GM12878 (cell line): ENCODE measurements at regions not wholly inside any gene's neighbourhood (a gene's known extent, or its start where the extent isn't known, plus 50 kb on each side); places are given as distances from the start of the nearest gene placed in this dataset.

ENCODE experiments used
- ATAC-seq: fragments of 200-7000 bp; cut with Tn5 transposase; 3 replicates; pipeline ENCODE4 v1.9.1; 2020; ENCODE audit warnings: mild to moderate bottlenecking, moderate library complexity
- BruUV-seq: library from RNA; stranded (reverse); fragments of 400-500 nt; replicated peaks from 2 replicates; lab custom pipeline; 2021; lab: Mats Ljungman, UMichigan
- CTCF ChIA-PET: fragments of 300-600 bp; sonication (Branson Sonifier 250); formaldehyde crosslinking; extraction: SDS; loops from one replicate; lab custom pipeline; 2021; ENCODE audit warnings: inconsistent platforms; lab: Yijun Ruan, JAX
- POLR2A ChIA-PET: fragments of 350-600 bp; formaldehyde crosslinking; extraction: SDS; loops from one replicate; lab custom pipeline; 2021; ENCODE audit warnings: inconsistent platforms; lab: Charles Lee
- RAD21 ChIA-PET: fragments of 300-600 bp; sonication (Branson Sonifier 250); formaldehyde crosslinking; loops from one replicate; lab custom pipeline; 2023; ENCODE audit warnings: antibody characterized with exemption; ENCODE audit not compliant: unreplicated experiment; lab: Charles Lee
- SMC1A ChIA-PET: fragments of 300-600 bp; sonication (Branson Sonifier 250); formaldehyde crosslinking; loops from one replicate; lab custom pipeline; 2023; ENCODE audit not compliant: unreplicated experiment, uncharacterized antibody; lab: Charles Lee
- DNase-seq: peaks from one replicate; pipeline ENCODE4 v3.0.0-alpha.2; 2011; ENCODE audit warnings: low read depth, low spot score
- FAIRE-seq: peaks from 3 replicates; lab custom pipeline; 2011; peaks lifted over from hg19 to GRCh38; lab: Jason Lieb, UNC
- H2AFZ ChIP-seq: 2 replicates; pipeline ENCODE4 v1.6.0; 2011; ENCODE audit warnings: low read depth, low read length, control low read depth; ENCODE audit not compliant: control insufficient read depth
- H3K27ac ChIP-seq: 2 replicates; pipeline ENCODE4 v1.5.1; 2011; ENCODE audit warnings: control low read depth; ENCODE audit not compliant: control insufficient read depth, insufficient read depth
- H3K27me3 ChIP-seq, 2 experiments: replicated peaks in 1 of 2; 2 replicates each; pipeline versions ENCODE4 v1.6.0 to v1.6.1; 2011; ENCODE audit warnings: low read length in 1 of 2; ENCODE audit not compliant: control insufficient read depth in 2 of 2, insufficient read depth in 2 of 2
- H3K36me3 ChIP-seq, 2 experiments: 2 replicates each; pipeline ENCODE4 v1.5.1; 2011; ENCODE audit warnings: low read length in 1 of 2; ENCODE audit not compliant: control insufficient read depth in 2 of 2, insufficient read depth in 2 of 2
- H3K4me1 ChIP-seq: 2 replicates; pipeline ENCODE4 v1.6.1; 2011; ENCODE audit warnings: mild to moderate bottlenecking, low read length, moderate library complexity, mixed read lengths; ENCODE audit not compliant: control insufficient read depth, insufficient read depth
- H3K4me2 ChIP-seq: 2 replicates; pipeline ENCODE4 v1.6.0; 2011; ENCODE audit warnings: control low read depth; ENCODE audit not compliant: control insufficient read depth, insufficient read depth
- H3K4me3 ChIP-seq: fragments of 200-600 bp; sonication (generic); 2 replicates; pipeline ENCODE4 v1.5.1; 2016
- H3K79me2 ChIP-seq: 2 replicates; pipeline ENCODE4 v1.6.0; 2011; ENCODE audit warnings: low read length; ENCODE audit not compliant: control insufficient read depth, insufficient read depth
- H3K9ac ChIP-seq: 2 replicates; pipeline ENCODE4 v1.8.0; 2011; ENCODE audit warnings: low read length, control low read depth, mixed read lengths; ENCODE audit not compliant: control insufficient read depth, insufficient read depth
- H3K9me3 ChIP-seq: replicated peaks from 3 replicates; pipeline ENCODE4 v1.5.1; 2011; ENCODE audit warnings: mild to moderate bottlenecking, low read length; ENCODE audit not compliant: control insufficient read depth, insufficient read depth
- H4K20me1 ChIP-seq: 2 replicates; pipeline ENCODE4 v1.6.0; 2011; ENCODE audit not compliant: control insufficient read depth, insufficient read depth
- HSF1 ChIP-seq: fragments of 150-350 bp; IDR thresholded peaks from 2 replicates; pipeline ENCODE4 v1.6.1; 2014; ENCODE audit warnings: mild to moderate bottlenecking, low read depth, low read length
- IRF4 ChIP-seq: IDR thresholded peaks from 2 replicates; pipeline ENCODE4 v1.6.1; 2011; ENCODE audit warnings: low read depth, low read length
- NKRF ChIP-seq: fragments of 450-650 bp; conservative IDR thresholded peaks from 2 replicates; pipeline ENCODE4 v1.6.1; 2017; ENCODE audit warnings: mild to moderate bottlenecking, moderate library complexity
- PKNOX1 ChIP-seq: fragments of 450-650 bp; IDR thresholded peaks from 2 replicates; pipeline ENCODE4 v1.6.1; 2016; ENCODE audit warnings: mild to moderate bottlenecking
- PML ChIP-seq: IDR thresholded peaks from 2 replicates; pipeline ENCODE4 v1.6.1; 2012; ENCODE audit warnings: low read length, inconsistent platforms
- SIN3A ChIP-seq: IDR thresholded peaks from 2 replicates; pipeline ENCODE4 v1.6.1; 2012; ENCODE audit warnings: low read depth, low read length, improper control_type of control experiment
- ZBTB11 ChIP-seq: fragments of 450-650 bp; formaldehyde crosslinking; IDR thresholded peaks from 2 replicates; pipeline ENCODE4 v1.5.0; 2022; ENCODE audit warnings: mild to moderate bottlenecking, missing genetic modification characterization
- ZBTB40 ChIP-seq: fragments of 450-650 bp; IDR thresholded peaks from 2 replicates; pipeline ENCODE4 v1.6.1; 2016; ENCODE audit warnings: mild to moderate bottlenecking, moderate library complexity, borderline replicate concordance
- WGBS: methylation state at CpG from one replicate; pipeline ENCODE4 v1.1.6; 2016; ENCODE audit warnings: low lambda C conversion rate; ENCODE audit not compliant: insufficient replicate concordance, insufficient coverage; ENCODE audit errors: missing lambda C conversion rate; 5-methylcytosine and 5-hydroxymethylcytosine counted together
- in situ Hi-C: fragments of 300-500 bp; cut with MboI; formaldehyde crosslinking; loops from 9 replicates; pipeline ENCODE4 v1.14.3; 2018; ENCODE audit warnings: mixed read lengths
- intact Hi-C: fragments of 100-400 bp; cut with micrococcal nuclease; formaldehyde crosslinking; loops from one replicate; pipeline ENCODE4 v1.14.2; 2022; ENCODE audit not compliant: unreplicated experiment

GRCh38 chr10:44850356-44850934 lies 60.7 kb upstream of the TMEM72 start:
- 15% methylated on average over 8 of the region's 8 CpGs for WGBS
- ATAC-seq (no peak), DNase-seq (no peak), FAIRE-seq (no peak)
- POLR2A ChIA-PET: no interaction called here
- Histone ChIP-seq H3K27me3 (no peaks in the 10 kb centered on the region; a peak in 2 of 4 replicates), H3K4me1 (no peaks in the 10 kb centered on the region), H3K79me2 (no peaks in the 10 kb centered on the region), H4K20me1 (no peaks in the 10 kb centered on the region), H2AFZ (no peak overlapping the region), H3K27ac (no peak overlapping the region), H3K9me3 (no peaks in the 10 kb centered on the region), H3K36me3 (no peaks in the 10 kb centered on the region), H3K4me2 (no peak overlapping the region), H3K9ac (no peak overlapping the region), H3K4me3 (no peak overlapping the region)
- intact Hi-C loops: loop anchor here (10.0 kb wide), 3 partner anchors 276 to 456 kb away; no protein-coding TSS in a partner anchor
- no TSS peak for BruUV-seq
- SMC1A ChIA-PET: interaction anchor here (0.8 kb wide), 1 partner anchor 75 kb away, joined by 4 read pairs; no protein-coding TSS in a partner anchor
- CTCF ChIA-PET: interaction anchor here (0.6 kb wide), 1 partner anchor 9 kb away, joined by 3 read pairs; no protein-coding TSS in a partner anchor
- RAD21 ChIA-PET: no interaction called here
- in situ Hi-C loops: loop anchor here (25.0 kb wide), 1 partner anchor 463 kb away; the partner anchor contains the start of gene CXCL12
- TF ChIP-seq PML (no peak), PKNOX1 (no peak), SIN3A (no peak), ZBTB11 (no peak), HSF1 (no peak), ZBTB40 (no peak), IRF4 (no peak), NKRF (no peak)
